GM18870 (cell line): ENCODE measurements at regions not wholly inside any gene's neighbourhood (a gene's known extent, or its start where the extent isn't known, plus 50 kb on each side); places are given as distances from the start of the nearest gene placed in this dataset.
"Not testable (repeated sequence)": the region's sequence is repeated elsewhere in the genome, so short reads cannot be mapped to it uniquely, and the experiment has no call there.

Source experiments
- ATAC-seq: cut with Tn5 transposase; IDR thresholded peaks from one replicate; pipeline ENCODE4 v1.9.1; 2021; ENCODE audit warnings: moderate library complexity; ENCODE audit not compliant: unreplicated experiment

GRCh38 chr3:164003016-164003415 lies 1075.3 kb downstream of the SI start:
- not testable (repeated sequence) for ATAC-seq

- ATAC-seq = no peak
Measured at GRCh38 chr3:163983940-163984339, 1094.4 kb downstream of the SI start.

DNA sequence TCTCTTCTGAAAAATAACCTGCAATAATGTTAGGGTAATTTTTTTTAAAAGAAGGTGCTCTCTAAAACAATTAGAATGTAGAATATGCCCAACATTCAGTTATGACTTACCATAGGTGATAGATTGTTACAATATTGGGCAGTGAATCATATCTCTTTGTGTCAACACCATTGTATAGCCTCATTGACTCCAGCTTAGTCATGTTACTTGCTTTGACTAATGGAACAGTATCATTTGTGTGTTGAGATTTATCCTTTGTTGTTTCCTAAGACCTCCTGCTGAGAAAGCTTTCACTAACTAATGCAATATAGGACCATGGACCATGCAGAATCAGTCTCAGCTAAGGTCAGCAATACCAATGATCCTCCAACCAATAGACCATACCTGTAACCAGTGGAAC lies 1106.4 kb downstream of the SI start:
- no peak for ATAC-seq

DNA sequence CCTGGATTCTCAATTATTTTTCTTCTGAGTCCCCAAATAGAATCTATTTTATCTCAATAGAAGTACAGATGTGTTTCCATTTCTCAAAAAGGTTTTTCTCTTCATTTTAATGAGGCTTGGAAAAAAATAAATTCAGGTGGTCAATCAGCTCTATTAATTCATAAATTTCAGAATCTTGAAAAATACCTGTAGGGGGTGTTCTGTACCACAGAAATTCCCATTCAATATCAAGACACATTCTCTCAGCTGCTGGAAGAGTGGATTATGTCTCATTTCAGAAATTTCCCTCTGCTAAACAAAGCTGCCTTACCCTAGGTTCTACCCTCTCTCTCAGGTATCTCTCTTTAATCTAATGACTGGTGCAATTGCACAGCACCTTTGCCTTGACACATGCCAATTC lies 1121.2 kb downstream of the SI start:
- ATAC-seq = no peak

GRCh38 chr3:163953526-163953925 lies 1124.8 kb downstream of the SI start:
- no peak for ATAC-seq

DNA sequence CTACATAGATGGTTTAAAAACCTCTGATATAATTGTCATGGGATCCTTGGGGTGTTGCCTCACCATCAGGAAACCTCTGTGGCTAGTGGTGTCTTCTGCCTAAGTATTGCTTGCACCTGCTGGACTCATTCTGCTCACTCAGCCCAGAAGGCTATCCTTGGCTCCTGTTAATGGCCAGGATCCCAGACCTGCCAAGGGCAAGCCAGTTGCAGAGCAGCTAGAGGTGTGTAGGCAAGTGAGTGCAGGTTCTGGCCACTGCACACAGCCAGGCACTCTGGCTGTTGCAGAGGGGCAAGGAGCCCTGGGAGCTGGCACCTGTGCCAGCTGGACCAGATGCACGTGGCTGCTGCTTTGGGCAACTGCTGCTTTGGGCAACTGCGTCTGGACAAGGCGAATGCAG lies 1125.8 kb downstream of the SI start:
- ATAC-seq = no peak

DNA sequence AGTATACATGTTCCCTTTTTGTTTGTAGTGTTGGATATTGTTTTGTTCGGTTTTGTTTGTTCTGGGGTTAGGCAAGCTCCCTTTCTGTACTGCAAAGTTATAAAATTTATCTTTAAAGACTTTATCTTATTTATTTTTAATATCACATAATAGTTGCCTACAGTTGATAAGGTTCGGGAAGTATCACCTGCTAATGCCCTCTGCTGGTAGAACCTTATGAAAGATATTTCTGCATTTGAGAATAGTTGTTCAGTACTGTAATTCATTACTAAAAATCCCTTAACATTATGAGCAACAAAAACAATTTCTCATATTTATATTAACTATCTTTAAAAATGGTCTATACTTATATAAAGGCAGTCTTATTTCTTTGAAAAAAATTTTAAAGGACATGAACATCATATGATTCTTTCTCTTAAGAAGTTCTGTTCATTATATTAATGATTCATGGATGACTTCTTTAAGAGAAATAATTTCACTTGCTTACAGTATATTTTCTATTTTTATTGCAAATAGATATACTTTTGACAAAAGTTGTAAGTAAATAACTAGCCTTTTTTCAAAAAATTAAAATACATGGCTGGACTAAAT lies 1126.8 kb downstream of the SI start:
- no peak for ATAC-seq

DNA sequence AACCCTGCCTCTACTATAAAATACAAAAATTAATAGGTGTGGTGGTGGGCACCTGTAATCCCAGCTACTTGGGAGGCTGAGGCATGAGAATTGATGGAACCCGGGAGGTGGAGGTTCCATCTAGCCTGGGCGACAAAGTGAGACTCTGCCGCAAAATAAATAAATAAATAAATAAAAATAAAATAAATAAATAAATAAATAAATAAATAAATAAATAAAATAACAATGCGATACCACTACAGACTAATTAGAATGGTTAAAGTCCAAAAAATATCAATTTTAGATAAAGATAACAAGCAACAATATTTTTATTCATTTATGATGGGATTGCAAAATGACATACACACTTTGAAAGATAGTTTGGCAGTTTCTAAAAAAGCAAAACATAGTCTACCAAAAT lies 1131.5 kb downstream of the SI start:
- ATAC-seq = no peak

- no peak for ATAC-seq
Measured at GRCh38 chr3:163943664-163944063, 1134.6 kb downstream of the SI start.

DNA sequence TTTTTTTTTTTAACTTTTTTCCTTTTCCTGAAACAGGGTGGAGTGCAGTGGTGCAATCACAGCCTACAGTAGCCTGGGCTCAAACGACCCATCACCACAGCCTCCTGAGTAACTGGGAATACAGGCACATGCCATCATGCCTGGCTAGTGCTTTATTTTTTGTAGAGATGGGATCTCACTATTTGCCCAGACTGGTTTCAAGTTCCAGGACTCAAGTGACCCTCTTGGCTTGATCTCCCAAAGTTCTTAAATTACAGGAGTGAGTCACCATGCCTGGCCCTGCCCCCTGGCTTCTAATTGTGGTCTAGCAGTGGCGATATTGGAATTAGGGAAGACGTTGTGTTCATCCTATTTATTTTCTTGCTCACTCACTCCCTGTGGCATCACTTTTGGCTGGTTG lies 1138.4 kb downstream of the SI start:
- ATAC-seq = no peak

- ATAC-seq = no peak
Measured at GRCh38 chr3:163936543-163936942, 1141.8 kb downstream of the SI start.

DNA sequence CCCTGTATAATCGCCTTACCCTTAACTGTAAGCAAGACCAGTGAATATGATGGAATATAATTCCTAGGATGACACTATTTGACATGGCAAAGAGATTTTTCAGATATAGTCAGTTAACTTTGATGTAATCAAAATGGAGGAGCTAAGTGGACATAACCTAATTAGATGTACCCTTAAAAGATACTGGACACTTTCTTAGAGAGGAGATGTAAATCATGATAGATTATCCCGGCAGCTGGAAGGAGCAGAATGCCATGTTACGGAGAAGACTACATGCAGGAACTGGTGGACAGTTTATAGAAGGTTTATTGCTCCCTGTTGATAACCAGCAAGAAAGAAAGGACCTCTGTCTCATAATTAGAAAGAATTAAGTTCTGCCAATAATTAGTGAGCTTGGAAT lies 1142.9 kb downstream of the SI start:
- ATAC-seq = no peak

GRCh38 chr3:163929069-163929652 lies 1149.1 kb downstream of the SI start:
- ATAC-seq = no peak

DNA sequence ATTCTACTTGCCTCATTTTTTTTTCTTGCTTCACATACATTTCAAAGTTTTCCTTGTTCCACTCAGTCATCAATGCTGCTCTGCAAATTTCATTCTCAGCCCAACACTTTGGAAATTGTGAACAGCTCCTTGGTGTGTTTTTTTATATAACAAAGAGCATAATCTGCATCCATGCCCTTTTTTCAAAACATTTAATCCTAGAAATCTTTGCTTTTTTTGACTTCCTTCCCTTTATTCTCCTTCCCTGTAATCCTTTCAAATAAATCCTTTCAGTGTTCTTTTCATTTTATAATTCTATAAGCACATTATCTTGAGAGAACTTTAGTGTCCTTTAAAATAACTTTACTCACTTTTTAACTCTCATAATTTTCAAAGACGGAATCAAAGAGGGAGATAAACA lies 1150.8 kb downstream of the SI start:
- ATAC-seq = no peak

DNA sequence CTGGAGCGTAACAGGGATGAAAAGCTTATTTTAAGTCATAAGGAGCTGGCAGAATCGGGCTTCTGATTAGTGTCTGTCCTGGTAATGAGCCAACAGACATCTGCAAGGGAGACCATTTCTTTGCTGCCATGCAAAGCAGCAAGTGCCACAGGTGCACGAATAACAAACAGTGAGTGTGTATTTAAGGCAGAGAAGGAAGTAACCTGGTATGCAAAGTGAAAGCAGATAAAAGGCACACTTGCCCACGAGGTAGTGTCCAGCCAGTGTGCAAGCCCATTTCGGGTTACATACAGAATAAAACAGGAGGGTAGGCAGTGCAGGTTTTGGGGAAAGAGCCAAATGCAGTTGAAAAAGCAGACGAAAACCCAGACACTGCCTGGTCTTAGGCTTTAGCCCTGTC lies 1153.7 kb downstream of the SI start:
- no peak for ATAC-seq

DNA sequence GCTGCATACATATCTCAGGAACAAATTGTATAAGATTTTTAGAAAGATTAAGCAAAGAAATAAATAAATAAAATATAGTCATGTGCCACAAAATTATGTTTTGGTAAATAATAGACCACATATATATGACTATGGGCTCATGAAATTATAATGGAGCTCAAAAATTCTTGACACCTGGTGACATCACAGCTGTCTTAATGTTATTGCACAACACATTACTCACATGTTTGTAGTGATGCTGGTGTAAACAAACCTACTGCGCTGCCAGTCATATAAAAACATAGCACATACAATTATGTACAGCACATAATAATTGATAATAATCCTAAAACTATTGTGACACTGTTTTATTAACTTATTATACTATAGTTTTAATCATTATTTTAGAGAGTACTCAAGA lies 1159.1 kb downstream of the SI start:
- ATAC-seq = no peak

GRCh38 chr3:163916596-163917560 lies 1161.4 kb downstream of the SI start:
- no peak for ATAC-seq

DNA sequence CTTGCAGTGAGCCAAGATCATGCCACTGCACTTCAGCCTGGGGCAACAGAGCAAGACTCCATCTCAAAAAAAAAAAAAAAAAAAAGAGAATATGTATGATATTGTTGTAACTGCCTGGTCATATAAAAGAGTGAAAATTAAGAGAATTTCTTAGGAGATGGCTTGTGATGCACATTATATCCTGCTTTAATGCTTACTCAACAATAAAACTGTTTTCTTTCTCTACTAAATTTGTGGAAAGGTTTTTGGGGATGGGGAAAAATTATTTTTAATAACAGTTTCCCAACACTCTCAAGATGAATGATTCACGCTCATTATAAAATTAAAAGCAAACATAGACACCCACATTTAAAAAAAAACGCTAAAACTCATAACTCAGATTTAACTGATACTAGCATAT lies 1163.0 kb downstream of the SI start:
- ATAC-seq = no peak

DNA sequence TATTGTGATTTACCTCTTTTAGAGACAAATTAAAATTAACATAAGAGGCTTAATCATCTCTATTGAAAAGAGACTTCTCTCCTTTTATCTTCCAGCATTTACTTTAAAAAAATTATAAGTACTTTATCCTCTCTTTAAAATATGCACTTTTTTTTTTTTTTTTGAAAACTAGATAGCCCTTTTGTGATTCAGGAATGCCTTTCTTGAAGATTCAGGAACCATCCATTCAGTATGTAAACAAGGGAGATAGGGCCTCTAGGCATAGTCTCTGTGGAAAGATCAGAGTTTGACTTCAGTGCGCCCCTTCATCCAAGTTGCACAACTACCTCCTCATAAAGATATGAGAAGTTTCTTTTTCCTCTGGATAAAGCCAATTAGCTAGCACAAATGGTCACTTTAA lies 1163.7 kb downstream of the SI start:
- no peak for ATAC-seq

- no peak for ATAC-seq
Measured at GRCh38 chr3:163891771-163892170, 1186.5 kb downstream of the SI start.

DNA sequence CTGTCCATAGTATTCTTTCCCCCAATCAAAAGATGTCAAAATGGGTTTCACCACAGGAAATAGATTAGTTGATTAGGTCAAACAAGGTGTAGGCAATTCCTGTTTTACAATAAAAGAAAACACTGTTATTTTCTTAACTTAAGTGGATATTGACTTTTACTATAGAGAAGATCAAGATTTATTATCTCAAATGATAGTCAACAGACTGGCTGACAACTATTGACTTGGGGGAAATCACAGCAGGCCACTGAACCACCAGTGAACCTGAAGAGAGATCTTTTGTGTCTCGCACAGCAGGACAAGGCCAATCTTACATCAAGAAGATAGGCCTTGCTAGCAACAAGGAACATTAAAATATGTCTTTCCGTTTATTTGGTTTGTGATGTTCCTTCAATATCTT lies 1187.6 kb downstream of the SI start:
- ATAC-seq = no peak

GRCh38 chr3:163879172-163879571 lies 1199.1 kb downstream of the SI start:
- no peak for ATAC-seq
